ENCODE measurements at regions not wholly inside any gene's neighbourhood (a gene's known extent, or its start where the extent isn't known, plus 50 kb on each side); places are given as distances from the start of the nearest gene placed in this dataset.

DNA sequence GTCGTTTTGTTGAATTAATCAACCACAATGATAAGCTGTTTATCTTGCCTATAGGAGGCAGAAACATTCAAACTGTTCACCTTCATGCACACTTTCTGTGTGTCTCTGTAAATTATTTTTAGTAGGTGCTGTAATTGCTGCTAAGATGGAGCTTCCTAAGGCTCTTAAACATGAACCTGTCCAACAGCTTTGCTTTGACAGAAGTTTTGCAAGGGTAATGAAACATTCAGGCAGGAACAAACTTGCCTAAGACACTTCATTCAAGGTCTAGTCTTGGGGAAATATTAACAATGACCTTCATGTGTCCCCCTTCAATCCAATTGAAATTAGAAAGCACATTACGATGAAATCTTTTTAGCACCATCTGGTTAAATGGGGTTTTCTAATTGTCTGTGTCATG lies 156.1 kb downstream of the DIPK2A start:
- H3K9me3 ChIP-seq: peaks cover 0 to 3% (median 0%) of the 10 kb centered on the region in 4 donors
- TF ChIP-seq EP300 (IDR thresholded peaks at IDR 0.05): no peak
- TF ChIP-seq POLR2AphosphoS5 (IDR thresholded peaks at IDR 0.05): no peak
- no peak for TF ChIP-seq POLR2A (IDR thresholded peaks at IDR 0.05)
- TF ChIP-seq, protein P1, sequence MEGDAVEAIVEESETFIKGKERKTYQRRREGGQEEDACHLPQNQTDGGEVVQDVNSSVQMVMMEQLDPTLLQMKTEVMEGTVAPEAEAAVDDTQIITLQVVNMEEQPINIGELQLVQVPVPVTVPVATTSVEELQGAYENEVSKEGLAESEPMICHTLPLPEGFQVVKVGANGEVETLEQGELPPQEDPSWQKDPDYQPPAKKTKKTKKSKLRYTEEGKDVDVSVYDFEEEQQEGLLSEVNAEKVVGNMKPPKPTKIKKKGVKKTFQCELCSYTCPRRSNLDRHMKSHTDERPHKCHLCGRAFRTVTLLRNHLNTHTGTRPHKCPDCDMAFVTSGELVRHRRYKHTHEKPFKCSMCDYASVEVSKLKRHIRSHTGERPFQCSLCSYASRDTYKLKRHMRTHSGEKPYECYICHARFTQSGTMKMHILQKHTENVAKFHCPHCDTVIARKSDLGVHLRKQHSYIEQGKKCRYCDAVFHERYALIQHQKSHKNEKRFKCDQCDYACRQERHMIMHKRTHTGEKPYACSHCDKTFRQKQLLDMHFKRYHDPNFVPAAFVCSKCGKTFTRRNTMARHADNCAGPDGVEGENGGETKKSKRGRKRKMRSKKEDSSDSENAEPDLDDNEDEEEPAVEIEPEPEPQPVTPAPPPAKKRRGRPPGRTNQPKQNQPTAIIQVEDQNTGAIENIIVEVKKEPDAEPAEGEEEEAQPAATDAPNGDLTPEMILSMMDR (IDR thresholded peaks at IDR 0.05): no peak
- no peaks in the 10 kb centered on the region for H3K27me3 ChIP-seq
- intact Hi-C loops (cut with DNase I): no loop called here
- DNase-seq: no peak
- H3K4me3 ChIP-seq: no peak overlapping the region
- peak overlapping the region in 1 of 4 donors; percentile 3 for H3K27ac ChIP-seq
- H3K36me3 ChIP-seq: no peaks in the 10 kb centered on the region
- 68 to 79% methylated on average over 2 of the region's 2 CpGs for WGBS, 2 donors
- H3K4me1 ChIP-seq: peaks cover 0 to 4% (median 0%) of the 10 kb centered on the region in 4 donors

DNA sequence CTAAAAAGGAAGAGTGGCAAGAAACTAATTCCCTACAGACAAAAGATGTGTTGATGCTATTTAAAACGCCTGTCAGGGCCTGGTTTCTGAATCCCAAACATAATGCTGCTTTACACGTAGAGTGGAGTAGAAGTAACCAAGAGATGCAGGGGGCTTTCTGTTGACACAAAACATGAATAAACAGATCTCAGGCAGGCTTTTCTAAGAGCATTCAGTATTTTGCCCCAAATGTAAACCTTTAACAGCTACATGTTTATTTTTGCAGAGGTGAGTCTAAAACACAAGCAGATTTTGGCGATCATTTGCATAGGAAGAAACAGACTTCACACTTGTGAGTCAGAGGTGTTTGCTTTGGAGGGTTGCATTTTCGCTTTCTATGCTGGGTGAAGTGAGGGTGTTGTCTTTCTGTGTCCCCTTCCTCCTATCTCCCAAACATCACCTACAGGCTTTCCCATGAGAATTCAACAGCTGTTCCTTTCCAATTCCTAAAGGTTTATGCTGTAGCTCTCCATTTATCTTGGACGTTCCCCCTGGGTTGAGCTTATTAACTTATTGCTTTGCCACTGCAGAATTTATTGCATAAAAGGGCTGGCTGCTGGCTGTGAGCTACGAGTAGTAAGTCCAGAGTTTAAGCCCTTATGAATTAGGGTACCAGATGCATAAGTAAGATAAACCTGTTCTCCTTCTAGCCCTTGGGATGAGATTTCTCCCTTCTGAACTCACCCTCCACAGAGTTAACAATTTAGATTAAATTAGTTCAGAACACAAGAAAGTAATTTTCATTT lies 156.7 kb downstream of the DIPK2A start:
- H3K4me1 ChIP-seq: peaks cover 0 to 4% (median 0%) of the 10 kb centered on the region in 4 donors
- intact Hi-C loops (cut with DNase I): no loop called here
- no peak for DNase-seq
- H3K9me3 ChIP-seq: peaks cover 0 to 3% (median 0%) of the 10 kb centered on the region in 4 donors
- no peaks in the 10 kb centered on the region for H3K36me3 ChIP-seq
- H3K27me3 ChIP-seq: no peaks in the 10 kb centered on the region
- 32 to 57% methylated on average over 6 of the region's 6 CpGs for WGBS, 2 donors
- TF ChIP-seq POLR2A (IDR thresholded peaks at IDR 0.05) (no peak), POLR2AphosphoS5 (IDR thresholded peaks at IDR 0.05) (no peak), EP300 (IDR thresholded peaks at IDR 0.05) (no peak)
- TF ChIP-seq, protein P1 (IDR thresholded peaks at IDR 0.05): no peak
- H3K4me3 ChIP-seq: no peak overlapping the region
- peak overlapping the region in 1 of 4 donors; percentile 3 for H3K27ac ChIP-seq

DNA sequence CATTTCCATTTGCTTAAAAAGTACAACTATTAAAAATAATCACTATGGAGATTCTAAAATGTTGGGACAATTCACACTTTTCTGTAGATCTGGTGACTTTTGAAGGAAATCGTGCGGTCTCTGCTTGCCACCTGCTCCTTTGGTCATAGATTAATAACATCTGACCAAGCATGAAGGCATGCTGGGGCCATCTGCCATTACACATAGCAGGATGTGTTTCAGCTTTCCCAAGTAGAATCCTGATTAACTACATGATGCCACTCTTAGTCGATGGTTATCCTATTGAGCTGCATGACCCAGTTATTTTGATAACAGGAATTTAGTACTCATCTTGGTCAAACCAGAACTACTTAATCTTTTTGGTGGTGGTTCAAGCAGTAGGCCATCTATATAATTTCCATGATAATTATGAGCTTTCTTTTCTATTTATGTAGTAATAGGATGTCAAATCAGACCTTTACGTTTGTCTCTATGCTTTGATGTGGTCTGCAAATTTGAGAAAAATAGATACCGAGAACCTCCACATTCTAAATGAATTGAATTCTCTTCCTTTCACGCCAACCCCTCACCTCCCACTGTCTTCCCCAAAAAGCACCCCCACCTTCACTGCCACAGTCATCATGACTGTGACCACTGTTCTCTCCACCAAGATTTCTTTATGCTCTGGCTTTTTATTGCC lies 158.1 kb downstream of the DIPK2A start:
- DNase-seq: no peak
- TF ChIP-seq POLR2AphosphoS5 (IDR thresholded peaks at IDR 0.05): no peak
- 91% methylated on average over 6 of the region's 6 CpGs for WGBS, 2 donors
- Histone ChIP-seq H3K4me1 (peaks cover 0 to 4% (median 0%) of the 10 kb centered on the region in 4 donors), H3K36me3 (no peaks in the 10 kb centered on the region), H3K9me3 (peaks cover 0 to 3% (median 0%) of the 10 kb centered on the region in 4 donors), H3K27me3 (no peaks in the 10 kb centered on the region), H3K27ac (no peak overlapping the region), H3K4me3 (no peak overlapping the region)
- intact Hi-C loops (cut with DNase I): no loop called here

DNA sequence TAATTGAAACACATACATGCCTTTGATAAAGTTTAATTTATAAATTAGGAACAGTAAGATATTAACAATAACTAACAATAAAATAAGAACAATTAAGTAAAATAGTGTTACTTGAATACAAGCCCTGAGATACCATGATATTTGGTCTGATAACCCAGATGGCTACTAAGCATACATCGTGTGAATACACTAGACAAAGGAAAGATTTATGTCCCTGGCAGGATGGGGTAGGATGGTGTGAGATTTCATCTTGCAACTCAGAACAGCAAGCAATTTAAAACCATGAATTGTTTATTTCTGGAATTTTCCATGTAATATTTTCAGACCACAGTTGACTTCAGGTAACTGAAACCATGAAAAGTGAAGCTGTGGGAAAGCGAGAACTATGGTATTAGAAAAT lies 169.5 kb downstream of the DIPK2A start:
- Histone ChIP-seq H3K27ac (no peak overlapping the region), H3K4me3 (no peak overlapping the region), H3K9me3 (peaks cover 0 to 3% (median 0%) of the 10 kb centered on the region in 4 donors), H3K4me1 (peaks cover 0 to 27% (median 13%) of the 10 kb centered on the region in 4 donors), H3K27me3 (no peaks in the 10 kb centered on the region), H3K36me3 (no peaks in the 10 kb centered on the region)
- DNase-seq: no peak
- intact Hi-C loops (cut with DNase I): no loop called here
- 83% methylated on average over 2 of the region's 2 CpGs for WGBS, 2 donors
- TF ChIP-seq EP300 (IDR thresholded peaks at IDR 0.05): no peak
- TF ChIP-seq, protein P1 (IDR thresholded peaks at IDR 0.05): no peak
- TF ChIP-seq POLR2AphosphoS5 (IDR thresholded peaks at IDR 0.05): no peak
- TF ChIP-seq POLR2A (IDR thresholded peaks at IDR 0.05): no peak

DNA sequence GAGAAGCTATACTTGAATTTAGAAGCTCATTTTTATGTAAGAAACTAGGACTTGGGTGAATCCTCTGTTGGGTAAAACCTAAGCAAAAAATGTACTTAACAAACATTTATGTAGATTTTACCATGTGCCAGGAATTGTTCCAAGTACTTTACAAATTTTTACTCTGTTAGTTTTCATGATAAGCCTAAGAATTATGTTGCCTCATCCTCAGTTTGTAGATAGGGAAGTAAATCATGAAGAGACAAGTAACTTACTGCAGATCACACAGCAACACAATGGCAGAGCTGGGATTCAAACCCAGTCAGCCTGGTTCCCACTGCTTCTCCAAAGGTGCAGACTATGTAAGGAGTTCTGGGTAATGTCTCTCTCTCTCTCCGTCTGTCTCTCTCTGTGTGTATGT lies 169.9 kb downstream of the DIPK2A start:
- peaks cover 0 to 27% (median 13%) of the 10 kb centered on the region in 4 donors for H3K4me1 ChIP-seq
- TF ChIP-seq, protein P1 (IDR thresholded peaks at IDR 0.05): no peak
- no peak for TF ChIP-seq POLR2A (IDR thresholded peaks at IDR 0.05)
- H3K36me3 ChIP-seq: no peaks in the 10 kb centered on the region
- H3K9me3 ChIP-seq: peaks cover 0 to 3% (median 0%) of the 10 kb centered on the region in 4 donors
- H3K27me3 ChIP-seq: no peaks in the 10 kb centered on the region
- no peak overlapping the region for H3K27ac ChIP-seq
- intact Hi-C loops (cut with DNase I): no loop called here
- DNase-seq: no peak
- WGBS, 2 donors: 87 to 88% methylated on average over 1 of the region's 1 CpG
- H3K4me3 ChIP-seq: no peak overlapping the region

Data from sigmoid colon (tissue), 6 donors.